ENCODE measurements at regions not wholly inside any gene's neighbourhood (a gene's known extent, or its start where the extent isn't known, plus 50 kb on each side); places are given as distances from the start of the nearest gene placed in this dataset.

- Histone ChIP-seq H3K4me1 (peaks cover 0 to 6% (median 0%) of the 10 kb centered on the region in 3 donors), H3K9me3 (no peaks in the 10 kb centered on the region), H3K27ac (no peak overlapping the region), H3K36me3 (no peaks in the 10 kb centered on the region), H3K4me3 (no peak overlapping the region), H3K27me3 (peaks cover 0 to 22% (median 0%) of the 10 kb centered on the region in 4 donors)
- intact Hi-C loops (cut with DNase I): no loop called here
- 45 to 62% methylated on average over 4 of the region's 4 CpGs for WGBS, 2 donors
- TF ChIP-seq CTCF (IDR thresholded peaks at IDR 0.05) (no peak), POLR2A (IDR thresholded peaks at IDR 0.05) (no peak)
- no peak for DNase-seq
Observed at GRCh38 chr2:204293884-204294747, 251.2 kb upstream of the PARD3B start.

- Histone ChIP-seq H3K36me3 (no peaks in the 10 kb centered on the region), H3K27me3 (peaks cover 0 to 9% (median 0%) of the 10 kb centered on the region in 4 donors), H3K4me3 (no peak overlapping the region), H3K4me1 (peaks cover 0 to 6% (median 0%) of the 10 kb centered on the region in 3 donors), H3K27ac (no peak overlapping the region), H3K9me3 (no peaks in the 10 kb centered on the region)
- intact Hi-C loops (cut with DNase I): no loop called here
- TF ChIP-seq CTCF (IDR thresholded peaks at IDR 0.05) (no peak), POLR2A (IDR thresholded peaks at IDR 0.05) (no peak)
- DNase-seq: no peak
- WGBS, 2 donors: 62 to 71% methylated on average over 1 of the region's 1 CpG
Observed at GRCh38 chr2:204298404-204298803, 246.9 kb upstream of the PARD3B start.

GRCh38 chr2:204299766-204300165 is 245.5 kb upstream of the PARD3B start:
- Histone ChIP-seq H3K27me3 (peaks cover 0 to 13% (median 0%) of the 10 kb centered on the region in 4 donors), H3K27ac (no peak overlapping the region), H3K9me3 (no peaks in the 10 kb centered on the region), H3K4me3 (no peak overlapping the region), H3K36me3 (no peaks in the 10 kb centered on the region), H3K4me1 (no peaks in the 10 kb centered on the region)
- TF ChIP-seq CTCF (IDR thresholded peaks at IDR 0.05): no peak
- TF ChIP-seq POLR2A (IDR thresholded peaks at IDR 0.05): no peak
- WGBS, 2 donors: 83 to 89% methylated on average over 1 of the region's 1 CpG
- DNase-seq: no peak
- intact Hi-C loops (cut with DNase I): no loop called here

- intact Hi-C loops (cut with DNase I): no loop called here
- TF ChIP-seq CTCF (IDR thresholded peaks at IDR 0.05): no peak
- TF ChIP-seq POLR2A (IDR thresholded peaks at IDR 0.05): no peak
- DNase-seq: no peak
- H3K9me3 ChIP-seq: no peaks in the 10 kb centered on the region
- 81 to 98% methylated on average over 2 to 4 of the region's 4 CpGs for whole genome bisulfite sequencing, 2 donors
- H3K36me3 ChIP-seq: no peaks in the 10 kb centered on the region
- H3K27ac ChIP-seq: no peak overlapping the region
- no peak overlapping the region for H3K4me3 ChIP-seq
- peaks cover 0 to 6% (median 0%) of the 10 kb centered on the region in 4 donors for H3K27me3 ChIP-seq
- H3K4me1 ChIP-seq: no peaks in the 10 kb centered on the region
Observed at GRCh38 chr2:204306667-204307066, 238.6 kb upstream of the PARD3B start.

GRCh38 chr2:204312105-204312504 is 233.2 kb upstream of the PARD3B start:
- no peaks in the 10 kb centered on the region for H3K9me3 ChIP-seq
- no peak for TF ChIP-seq POLR2A (IDR thresholded peaks at IDR 0.05)
- no peak for TF ChIP-seq CTCF (IDR thresholded peaks at IDR 0.05)
- no peak overlapping the region for H3K27ac ChIP-seq
- no peaks in the 10 kb centered on the region for H3K36me3 ChIP-seq
- H3K27me3 ChIP-seq: no peaks in the 10 kb centered on the region
- H3K4me1 ChIP-seq: peaks cover 0 to 12% (median 3%) of the 10 kb centered on the region in 3 donors
- DNase-seq: no peak
- WGBS, 2 donors: 69 to 90% methylated on average over 8 of the region's 8 CpGs
- intact Hi-C loops (cut with DNase I): no loop called here
- H3K4me3 ChIP-seq: no peak overlapping the region
